ENCODE measurements at regions not wholly inside any gene's neighbourhood (a gene's known extent, or its start where the extent isn't known, plus 50 kb on each side); places are given as distances from the start of the nearest gene placed in this dataset.

DNA sequence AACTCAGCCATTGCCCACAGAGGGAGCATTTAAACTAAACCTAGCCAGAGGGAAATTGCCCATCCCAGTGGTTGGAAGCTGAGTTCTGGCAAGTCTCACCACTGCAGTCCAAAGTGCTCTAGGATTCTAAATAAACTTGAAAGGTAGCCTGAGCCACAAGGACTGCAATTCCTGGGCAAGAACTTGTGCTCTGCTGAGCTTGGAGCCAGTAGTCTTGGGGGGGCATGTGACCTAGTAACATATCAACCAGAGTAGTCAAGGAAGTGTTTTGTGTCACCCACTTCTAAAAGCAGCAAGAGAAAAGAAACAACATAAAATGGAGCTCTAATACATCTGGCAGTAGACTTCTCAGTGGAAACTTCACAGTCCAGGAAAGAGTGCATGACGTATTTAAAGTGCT lies 167.0 kb downstream of the PTH2R start:
- peaks cover 10 to 18% of the 10 kb centered on the region in 2 experiments for H3K9me3 Mint-ChIP-seq
- no peak overlapping the region for H2AFZ ChIP-seq (ENCODE audit: low read length)

More for the DNA sequence above, 167.0 kb downstream of the PTH2R start:
- Histone ChIP-seq H3K23me2 (ENCODE audit: insufficient read length, low read depth, low read length, poor library complexity, severe bottlenecking) (no peaks in the 10 kb centered on the region), H3K4me1 (ENCODE audit: insufficient read depth, low read length) (no peaks in the 10 kb centered on the region), H2BK120ac (ENCODE audit: low read depth, low read length, poor library complexity, severe bottlenecking) (no peak overlapping the region), H3K18ac (ENCODE audit: insufficient read length, low read depth, low read length) (no peak overlapping the region), H4K91ac (ENCODE audit: insufficient read length, low read depth, low read length) (no peak overlapping the region), H3K4ac (ENCODE audit: low read depth, low read length) (no peak overlapping the region), H3K27ac (ENCODE audit: insufficient read length, low read depth, low read length) (no peak overlapping the region), H3K23ac (ENCODE audit: insufficient read length, low read depth, low read length) (no peak overlapping the region), H2BK15ac (ENCODE audit: low read depth, low read length) (no peak overlapping the region), H3K79me1 (ENCODE audit: insufficient read depth, low read depth, low read length, poor library complexity, severe bottlenecking) (no peaks in the 10 kb centered on the region), H4K8ac (replicated peaks; ENCODE audit: insufficient read length, low read depth, low read length) (no peak overlapping the region), H3K79me2 (ENCODE audit: insufficient read depth, low read length) (no peaks in the 10 kb centered on the region), H3K9me3 (ENCODE audit: control insufficient read depth, low read depth, low read length) (no peaks in the 10 kb centered on the region), H3K9ac (ENCODE audit: extremely low read depth, insufficient read length, low read length) (no peak overlapping the region), H2BK20ac (ENCODE audit: low read depth, low read length, poor library complexity, severe bottlenecking) (no peak overlapping the region), H3T11ph (ENCODE audit: low read length) (no peak overlapping the region), H3K56ac (ENCODE audit: insufficient read length, low read depth, low read length) (no peak overlapping the region), H4K5ac (ENCODE audit: insufficient read length, low read depth, low read length) (no peak overlapping the region), H4K20me1 (ENCODE audit: control insufficient read depth, insufficient read depth, insufficient read length) (no peaks in the 10 kb centered on the region), H2BK12ac (ENCODE audit: insufficient read length, low read depth, low read length) (no peak overlapping the region), H3K27me3 (ENCODE audit: insufficient read depth, low read length) (no peaks in the 10 kb centered on the region), H2BK5ac (ENCODE audit: insufficient read length, low read length) (no peak overlapping the region), H3K4me2 (ENCODE audit: insufficient read depth, insufficient read length, low read length) (no peak overlapping the region), H3K14ac (ENCODE audit: insufficient read depth, low read length) (no peak overlapping the region), H2AK5ac (ENCODE audit: insufficient read length, low read length) (no peak overlapping the region)
- no CpG with 5 or more reads among the region's 1 CpG for WGBS (ENCODE audit: extremely low coverage, insufficient read length, low lambda C conversion rate)
- no peak for DNase-seq
- Mint-ChIP-seq H3K27ac (no peak overlapping the region; a peak in 1 of 7 replicates), H3K4me3 (no peak overlapping the region), H3K36me3 (ENCODE audit: insufficient read depth in 1 of 3, low read depth in 3 of 3) (peaks cover 0 to 6% (median 0%) of the 10 kb centered on the region in 3 experiments; a peak in 1 of 7 replicates), H3K27me3 (ENCODE audit: low read depth) (peaks cover 12% of the 10 kb centered on the region), H3K4me1 (peaks cover 9 to 10% of the 10 kb centered on the region in 2 experiments)
- no peak for TF ChIP-seq CTCF (conservative IDR thresholded peaks at IDR 0.05)

Data from H9 (cell line).